ENCODE measurements at regions not wholly inside any gene's neighbourhood (a gene's known extent, or its start where the extent isn't known, plus 50 kb on each side); places are given as distances from the start of the nearest gene placed in this dataset.
"Not testable (repeated sequence)": the region's sequence is repeated elsewhere in the genome, so short reads cannot be mapped to it uniquely, and the experiment has no call there.

DNA sequence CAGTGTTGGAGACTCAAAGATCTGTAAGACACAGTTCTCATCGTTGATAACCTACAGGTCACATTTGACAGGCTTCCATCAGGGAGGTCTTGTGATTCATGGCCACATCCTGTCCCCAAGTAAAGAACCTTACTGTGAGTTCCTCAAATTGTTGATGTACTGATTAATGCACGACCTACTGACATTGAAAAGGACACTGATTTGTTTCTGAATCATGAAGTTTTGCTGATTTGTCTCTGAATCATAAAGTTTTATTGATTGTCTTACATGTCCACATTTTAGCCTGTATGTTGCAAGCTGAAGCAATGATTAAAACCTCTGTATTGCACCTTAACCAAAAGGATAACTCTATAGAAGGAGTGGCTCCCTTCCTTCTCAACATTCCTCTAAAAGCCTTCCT, 476.3 kb upstream of the RUNX1 start:
- no peak for DNase-seq (ENCODE audit: low spot score)

DNA sequence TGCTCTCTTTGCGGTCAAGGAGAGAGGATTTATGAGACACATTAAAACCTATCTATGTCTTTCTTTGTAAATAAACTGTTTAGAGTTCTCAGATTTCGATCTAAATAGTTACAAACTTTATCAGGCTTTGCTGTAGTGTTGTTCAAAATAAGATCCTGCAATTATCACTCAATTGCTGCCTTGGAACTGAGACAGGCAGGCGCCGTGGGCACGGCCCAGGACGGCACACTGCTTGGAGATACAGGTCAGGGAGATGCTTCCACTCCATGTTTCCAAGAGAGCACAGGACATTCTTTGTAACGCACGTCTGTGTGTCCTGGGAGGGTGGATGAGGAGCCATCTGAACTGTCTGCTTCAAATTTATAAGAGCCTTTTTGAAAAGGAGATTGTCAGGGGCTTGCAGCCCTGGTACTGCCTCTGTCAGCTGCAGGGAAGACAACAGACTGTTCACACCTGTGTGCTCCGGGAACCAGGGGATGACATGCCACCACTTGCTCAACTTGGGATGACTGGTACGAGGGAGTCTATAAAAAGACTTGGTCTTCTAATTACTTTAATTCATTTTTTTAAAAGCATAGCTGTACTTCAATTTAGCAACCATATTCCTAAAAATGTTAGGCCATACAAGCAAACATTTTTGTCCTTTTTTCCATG, 472.9 kb upstream of the RUNX1 start:
- DNase-seq (ENCODE audit: low spot score): no peak

DNA sequence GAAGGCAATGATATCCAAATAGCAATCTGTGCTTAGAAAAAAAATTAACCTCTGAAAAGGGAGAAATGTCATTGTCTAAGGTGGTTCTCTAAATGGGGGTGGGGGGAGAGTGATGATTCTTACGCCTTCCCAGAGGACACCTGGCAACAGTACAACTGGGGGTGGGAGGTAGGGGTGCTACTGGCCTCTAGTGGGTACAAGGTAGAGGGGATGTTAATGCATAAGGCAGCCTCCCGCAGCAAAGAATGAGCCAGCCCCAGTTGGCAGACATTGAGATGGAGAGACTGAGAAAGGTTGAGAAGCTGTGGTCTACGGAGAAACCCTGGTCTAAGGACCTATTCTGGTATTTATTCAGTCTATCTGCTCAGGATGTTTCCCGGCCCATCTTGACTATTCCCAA, 472.2 kb upstream of the RUNX1 start:
- no peak for DNase-seq (ENCODE audit: low spot score)

DNA sequence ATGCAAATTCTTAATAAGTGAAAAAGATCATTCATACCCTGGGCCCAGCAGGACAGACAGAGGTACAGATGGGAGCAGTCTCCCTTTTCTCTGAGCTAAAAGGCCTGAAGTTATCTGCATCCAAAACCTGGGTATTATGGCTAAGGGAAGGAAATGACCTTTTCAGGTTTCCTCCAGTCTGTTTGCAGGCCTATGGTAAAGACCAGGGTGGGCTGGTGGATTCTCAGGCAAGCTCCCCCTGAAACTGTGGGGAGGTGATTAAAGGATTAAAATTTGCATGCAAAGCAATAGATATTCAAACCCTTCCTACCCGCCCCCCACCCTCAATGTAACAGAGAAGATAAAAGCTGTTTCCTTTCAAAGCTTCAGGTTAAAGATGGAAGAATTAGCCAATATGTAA, 471.8 kb upstream of the RUNX1 start:
- no peak for DNase-seq (ENCODE audit: low spot score)

DNA sequence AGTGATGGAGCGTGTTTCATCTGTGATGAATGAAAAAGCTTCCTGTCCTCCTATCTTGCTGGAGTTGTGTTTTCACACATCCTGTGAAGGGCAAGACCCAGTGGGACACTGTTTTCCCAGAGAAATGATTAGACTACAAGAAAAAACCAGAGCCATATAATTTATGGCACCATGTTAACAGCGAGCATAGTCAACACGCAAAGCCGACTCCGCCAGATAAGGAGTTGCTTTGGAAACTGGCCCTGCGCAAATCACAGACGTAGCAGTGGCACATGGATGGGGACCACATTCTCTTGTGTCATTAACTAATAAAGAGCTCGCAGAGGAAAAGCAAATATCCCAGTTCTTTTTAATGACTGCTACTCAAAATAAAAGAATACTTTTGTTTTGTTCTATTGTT, 471.2 kb upstream of the RUNX1 start:
- no peak for DNase-seq (ENCODE audit: low spot score)

DNA sequence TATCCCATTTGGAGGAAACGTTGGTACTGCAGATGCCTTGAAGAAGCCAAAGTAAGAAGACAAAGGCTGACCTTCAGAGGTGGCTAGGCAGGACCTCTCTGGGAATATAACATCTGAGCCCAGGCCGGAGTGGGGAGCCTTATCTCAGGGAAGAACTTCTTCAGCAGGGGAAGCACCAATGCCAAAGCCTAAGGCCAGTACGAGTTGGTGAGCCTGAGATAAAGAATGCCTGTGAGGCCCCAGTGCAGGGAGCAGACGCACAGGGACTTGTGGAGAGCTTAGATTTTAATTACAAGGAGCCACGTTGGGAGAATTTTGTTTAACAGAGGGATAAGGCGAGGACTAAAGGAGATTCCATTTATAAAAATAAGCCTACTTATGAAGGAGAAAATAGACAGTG, 468.8 kb upstream of the RUNX1 start:
- no peak for DNase-seq (ENCODE audit: low spot score)

DNA sequence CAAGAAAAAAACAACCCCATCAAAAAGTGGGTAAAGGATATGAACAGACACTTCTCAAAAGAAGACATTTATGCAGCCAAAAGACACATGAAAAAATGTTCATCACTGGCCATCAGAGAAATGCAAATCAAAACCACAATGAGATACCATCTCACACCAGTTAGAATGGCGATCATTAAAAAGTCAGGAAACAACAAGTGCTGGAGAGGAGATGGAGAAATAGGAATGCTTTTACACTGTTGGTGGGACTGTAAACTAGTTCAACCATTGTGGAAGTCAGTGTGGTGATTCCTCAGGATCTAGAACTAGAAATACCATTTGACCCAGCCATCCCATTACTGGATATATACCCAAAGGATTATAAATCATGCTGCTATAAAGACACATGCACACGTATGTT, 467.2 kb upstream of the RUNX1 start:
- not testable (repeated sequence) for DNase-seq (ENCODE audit: low spot score)

DNA sequence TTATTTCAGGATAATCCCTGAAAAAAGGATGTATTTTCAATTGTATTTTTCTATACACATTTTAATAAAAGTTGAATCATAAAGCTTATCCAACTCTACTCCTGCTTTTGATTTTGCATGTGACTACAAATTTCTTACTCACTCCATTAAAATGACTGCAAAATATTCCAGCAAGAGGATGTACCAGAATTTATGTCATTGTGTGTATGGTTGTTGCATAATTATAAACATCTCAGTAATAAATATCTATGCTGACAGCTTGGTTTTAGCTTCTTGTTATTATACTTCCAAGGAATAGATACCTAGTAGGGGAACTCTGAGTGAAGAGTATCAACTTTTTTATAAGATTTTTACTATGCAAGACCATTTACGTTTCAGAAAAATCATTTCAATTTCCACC, 463.2 kb upstream of the RUNX1 start:
- no peak for DNase-seq (ENCODE audit: low spot score)

DNA sequence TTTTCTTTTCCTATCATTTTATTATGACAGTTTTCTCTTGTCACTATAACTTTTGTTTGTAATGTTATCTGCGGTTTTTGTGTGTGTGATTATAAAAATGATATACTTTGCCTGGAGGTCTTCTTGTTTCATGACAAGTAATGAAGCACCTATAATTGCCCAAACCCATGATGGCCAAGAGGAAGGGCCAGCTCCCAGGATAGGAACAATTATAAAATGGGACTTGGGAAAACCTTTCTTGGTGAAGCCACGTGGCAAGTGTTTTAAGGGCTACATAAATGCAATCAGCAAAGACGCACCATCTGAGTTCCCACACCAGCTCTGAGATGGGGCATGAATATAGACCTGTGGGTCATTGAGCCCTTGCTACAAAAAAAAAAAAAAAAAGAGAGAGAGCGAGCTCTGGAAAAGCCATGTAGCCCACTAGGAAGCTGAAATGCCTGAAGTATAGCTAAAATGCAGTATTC, 462.6 kb upstream of the RUNX1 start:
- DNase-seq (ENCODE audit: low spot score): no peak

DNA sequence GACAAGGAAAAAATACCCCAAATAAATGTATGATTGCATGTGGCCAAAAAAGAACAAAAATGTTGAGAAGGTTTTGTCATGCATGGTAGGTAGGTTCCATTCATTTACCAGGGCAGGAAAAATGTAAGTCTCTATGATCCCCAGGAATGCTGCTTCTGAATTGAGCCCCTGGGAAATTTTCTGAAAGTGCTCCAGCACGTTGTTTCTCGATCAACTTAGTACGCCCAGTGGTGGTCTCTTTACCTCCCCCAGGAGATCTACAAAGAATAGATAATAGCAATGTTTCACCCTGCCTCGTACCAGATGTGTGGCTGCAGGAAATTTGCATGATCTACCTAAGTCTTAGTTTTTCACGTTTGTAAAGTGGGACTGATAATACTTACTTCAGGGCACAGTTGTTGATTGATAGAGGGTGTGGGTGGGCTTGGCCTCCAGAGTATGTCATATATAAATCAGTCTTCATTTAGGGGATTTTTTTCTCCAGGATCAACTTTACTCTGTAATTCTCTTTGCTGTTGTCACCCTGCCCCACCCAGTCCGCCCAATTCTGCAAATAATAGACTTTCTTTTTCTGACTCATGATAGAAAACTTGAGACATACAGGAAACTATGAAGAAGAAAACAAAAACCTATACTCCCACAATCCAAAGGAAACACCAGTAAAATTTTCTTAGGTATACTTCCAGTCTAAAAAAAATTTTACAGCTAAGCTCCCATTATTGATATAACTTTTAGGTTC, 462.0 kb upstream of the RUNX1 start:
- no peak for DNase-seq (ENCODE audit: low spot score)

DNA sequence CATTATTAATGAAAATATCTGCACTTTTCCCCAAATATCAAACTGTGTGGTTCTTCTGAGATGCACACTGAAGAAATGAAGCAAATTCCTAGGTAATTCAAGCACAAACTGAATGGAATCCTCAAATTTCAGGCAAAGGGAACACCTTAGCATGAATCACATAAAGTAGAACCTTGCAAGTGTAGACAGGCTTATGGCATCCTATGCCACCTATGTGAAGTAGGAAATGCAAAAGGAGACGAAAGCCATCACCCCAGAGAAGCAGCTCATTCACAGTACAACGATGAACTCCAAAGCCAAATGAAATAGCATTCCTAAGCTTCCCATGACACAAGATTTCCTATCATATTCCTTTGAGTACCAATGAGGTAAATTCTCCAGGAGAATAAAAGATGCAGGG, 461.2 kb upstream of the RUNX1 start:
- no peak for DNase-seq (ENCODE audit: low spot score)

DNA sequence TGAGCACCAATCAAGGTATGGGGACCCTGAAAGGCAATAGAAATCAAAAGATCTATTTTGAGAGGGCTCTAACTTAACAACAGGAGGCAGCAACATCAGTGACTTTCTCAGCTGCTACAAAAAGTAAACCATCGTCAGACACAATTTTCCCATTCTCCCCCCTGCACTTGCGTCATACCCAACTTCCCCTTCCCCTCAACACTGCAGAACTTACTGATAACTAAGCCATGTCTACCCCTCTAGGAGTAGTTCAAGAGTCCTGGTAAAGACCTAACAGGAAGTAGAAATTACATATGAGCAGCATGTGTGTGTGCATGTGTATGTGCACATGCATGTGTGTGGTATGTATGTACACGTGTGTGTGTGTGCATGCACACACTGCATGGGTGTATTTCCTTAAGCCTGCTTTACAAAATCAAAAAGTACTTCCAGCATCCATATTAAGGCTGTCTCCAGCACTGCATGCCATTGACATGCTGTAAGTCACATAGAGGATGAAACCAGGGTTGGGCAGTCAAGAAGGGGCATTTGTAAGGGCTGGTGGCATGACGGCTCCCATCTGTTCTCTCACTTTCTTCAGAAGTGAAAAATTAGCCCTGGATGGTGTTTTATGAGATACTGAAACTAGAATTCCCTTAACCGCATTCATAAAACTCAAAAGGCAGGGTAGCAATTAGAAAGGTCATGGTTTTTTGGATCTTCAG, 460.1 kb upstream of the RUNX1 start:
- no peak for DNase-seq (ENCODE audit: low spot score)

DNA sequence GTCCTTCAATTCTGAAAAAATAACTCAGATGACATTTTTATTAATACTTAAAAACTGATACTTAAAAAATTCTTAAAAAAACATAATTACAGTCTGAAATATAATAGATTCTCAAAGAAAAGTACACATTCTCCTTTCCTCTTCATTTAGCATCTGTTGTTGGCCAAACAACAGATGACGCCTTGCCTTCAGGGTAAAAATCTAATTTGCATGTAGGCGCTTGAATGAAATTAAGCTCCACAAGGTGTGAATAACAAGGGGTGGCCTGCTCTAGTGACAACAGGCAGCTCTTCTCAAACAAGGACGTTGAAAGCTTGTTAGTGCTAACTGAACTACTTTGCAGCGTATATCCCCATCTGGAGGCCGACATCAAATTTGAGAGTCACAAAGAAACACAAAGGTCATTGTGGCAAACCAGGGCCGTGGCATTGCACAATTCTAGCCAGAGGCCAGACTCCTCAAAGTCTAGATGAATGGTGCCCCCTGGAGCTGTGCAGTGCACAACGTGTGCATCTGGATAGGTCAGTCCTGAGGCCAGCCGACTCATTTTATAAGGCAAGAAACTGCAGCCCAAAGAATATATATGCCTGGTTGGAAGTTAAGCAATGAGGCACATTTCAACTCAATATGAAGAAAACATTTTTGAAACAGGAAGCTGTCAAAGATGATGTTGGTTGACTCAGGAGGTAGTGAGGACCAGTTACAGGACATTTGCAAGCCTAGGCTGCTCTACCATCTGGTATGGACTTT, 459.2 kb upstream of the RUNX1 start:
- DNase-seq (ENCODE audit: low spot score): no peak

DNA sequence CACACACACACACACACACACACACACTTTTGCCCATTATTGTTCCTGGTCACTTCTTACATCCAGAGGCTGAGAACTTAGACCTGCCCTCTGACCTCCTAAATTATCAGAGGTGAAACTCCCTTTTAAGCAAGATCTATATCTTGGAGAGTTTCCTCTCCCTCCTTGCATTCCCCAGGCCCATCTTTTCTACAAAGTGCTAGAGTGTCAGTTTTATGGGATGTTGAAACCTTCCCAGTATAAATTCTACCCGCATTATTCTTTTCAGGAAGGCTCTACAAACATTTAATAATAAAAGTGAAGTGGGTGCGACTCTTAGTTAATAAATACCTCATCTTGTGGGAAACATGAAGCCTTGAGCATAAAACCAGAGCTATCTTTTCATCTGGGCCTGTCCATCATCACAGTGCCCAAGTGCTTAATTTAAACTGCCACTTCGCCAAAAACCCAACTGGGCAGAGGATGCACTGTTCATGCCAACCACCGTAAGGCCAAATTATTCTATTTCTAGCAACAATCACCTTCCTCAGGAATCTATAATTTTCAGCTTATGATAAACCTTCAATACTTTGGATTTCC, 458.2 kb upstream of the RUNX1 start:
- no peak for DNase-seq (ENCODE audit: low spot score)

DNA sequence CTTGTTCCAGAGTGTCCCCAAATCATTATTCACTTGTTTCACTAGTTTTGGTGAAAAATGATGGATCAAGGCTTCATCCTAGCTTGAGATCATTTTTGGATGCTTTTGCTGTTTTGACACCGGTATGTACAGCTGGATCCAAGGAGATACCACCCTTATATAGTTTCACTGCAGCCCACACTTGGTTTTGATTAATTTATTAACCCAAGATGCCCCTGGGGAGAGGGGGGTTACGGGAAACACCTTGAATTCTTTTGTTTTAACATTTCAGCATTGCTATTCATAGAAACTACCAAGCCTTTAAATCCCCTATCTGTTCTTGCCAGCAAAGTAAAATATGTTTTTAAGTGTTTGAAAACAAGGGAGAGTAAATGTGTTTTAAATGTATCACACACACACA, 457.7 kb upstream of the RUNX1 start:
- DNase-seq (ENCODE audit: low spot score): no peak

DNA sequence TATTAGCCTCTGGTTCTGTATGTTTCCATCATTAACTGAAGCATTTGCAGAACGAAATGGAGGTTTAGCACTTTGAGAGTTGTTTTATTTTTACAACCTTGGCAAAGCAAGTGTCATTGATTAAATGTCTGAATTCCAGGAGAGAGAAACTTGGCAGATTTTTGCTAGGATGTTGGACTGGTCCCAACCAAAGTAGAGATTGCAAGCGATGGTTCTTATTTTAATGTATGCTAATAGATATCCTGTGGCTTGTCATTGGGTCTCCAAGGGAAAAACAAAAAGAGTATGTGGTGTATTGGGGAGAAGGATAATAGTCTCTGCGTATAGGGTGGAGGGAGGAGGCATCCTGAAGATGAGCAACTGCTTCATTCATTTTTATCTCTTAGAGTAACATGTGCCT, 457.2 kb upstream of the RUNX1 start:
- no peak for DNase-seq (ENCODE audit: low spot score)

DNA sequence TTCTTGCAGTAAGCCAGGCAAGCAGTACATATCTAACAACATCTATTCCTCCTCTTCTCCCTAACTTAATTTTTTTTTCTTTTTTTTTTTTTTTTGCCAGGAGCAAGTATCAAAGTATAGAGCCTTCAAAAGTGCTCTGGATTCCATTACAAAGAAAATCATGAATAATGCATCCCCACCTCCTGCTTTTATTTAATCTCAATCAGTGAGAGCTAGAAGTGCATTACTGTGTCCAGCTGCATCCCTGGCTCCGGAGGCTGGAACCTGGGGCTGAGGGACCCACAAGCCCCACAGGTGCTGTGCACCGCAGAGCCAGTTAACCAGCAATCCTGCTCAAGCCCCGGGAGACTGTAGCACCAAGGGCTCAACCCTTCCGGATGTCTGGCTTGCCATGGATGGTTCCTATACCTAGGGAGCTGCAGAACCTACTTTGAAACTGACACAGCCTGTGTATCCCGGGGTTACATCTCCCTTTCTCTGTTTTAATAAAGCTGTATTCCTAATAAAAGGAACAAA, 455.9 kb upstream of the RUNX1 start:
- DNase-seq (ENCODE audit: low spot score): no peak

DNA sequence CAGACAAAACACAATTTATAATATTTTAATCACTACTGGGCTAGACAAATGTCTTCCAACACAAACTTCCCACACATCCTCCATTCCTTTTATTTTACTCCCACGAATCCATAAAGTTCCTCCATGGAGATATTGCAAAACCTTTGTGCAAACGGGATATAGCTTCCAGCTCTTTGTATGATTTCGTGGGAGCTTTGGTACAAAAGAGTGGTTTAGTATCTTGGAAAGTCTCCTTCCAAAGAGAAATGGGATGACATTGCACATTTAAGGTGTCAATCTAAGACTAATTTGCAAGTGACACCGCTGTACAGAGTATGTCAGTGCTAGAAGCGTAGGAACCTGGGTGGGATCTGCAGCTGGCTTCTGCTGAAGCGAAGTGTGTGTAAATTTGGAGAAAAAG, 455.2 kb upstream of the RUNX1 start:
- DNase-seq (ENCODE audit: low spot score): no peak

DNA sequence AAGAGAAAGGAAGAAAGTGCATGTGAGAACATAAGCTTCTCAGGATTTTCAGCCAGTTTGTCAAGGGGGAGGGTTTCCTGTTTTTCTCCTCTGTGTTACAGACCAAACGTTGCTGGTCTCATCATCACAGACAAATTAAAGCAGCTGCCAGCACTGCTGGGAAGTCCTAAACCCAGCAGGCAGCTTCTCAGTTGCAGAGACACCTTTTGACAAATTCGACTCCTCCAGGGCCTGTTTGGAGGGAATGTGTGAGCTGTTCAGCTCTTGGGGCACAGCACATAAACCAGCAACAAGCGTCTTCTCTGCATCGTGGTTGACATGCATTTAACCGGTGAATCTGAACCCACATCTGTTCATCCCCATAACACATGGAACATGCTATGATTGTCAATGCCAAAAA, 454.6 kb upstream of the RUNX1 start:
- DNase-seq (ENCODE audit: low spot score): no peak

DNA sequence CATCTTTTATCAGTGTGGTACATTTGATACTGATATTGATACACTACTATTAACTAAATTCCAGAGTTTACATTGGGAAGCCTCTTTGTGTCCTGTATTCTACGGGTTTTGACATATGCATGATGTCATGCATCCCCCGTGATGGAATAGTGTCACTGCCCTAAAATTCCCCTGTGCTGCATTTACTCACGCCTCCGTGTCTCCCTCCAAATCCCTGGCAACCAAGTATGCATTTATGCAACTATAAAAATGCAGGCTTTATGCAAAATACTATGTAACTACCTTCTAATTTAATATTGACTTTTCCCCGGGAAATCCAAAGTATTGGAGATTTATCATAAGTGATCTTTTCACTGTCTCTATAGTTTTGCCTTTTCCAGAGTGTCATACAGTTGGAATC, 453.7 kb upstream of the RUNX1 start:
- no peak for DNase-seq (ENCODE audit: low spot score)

DNA sequence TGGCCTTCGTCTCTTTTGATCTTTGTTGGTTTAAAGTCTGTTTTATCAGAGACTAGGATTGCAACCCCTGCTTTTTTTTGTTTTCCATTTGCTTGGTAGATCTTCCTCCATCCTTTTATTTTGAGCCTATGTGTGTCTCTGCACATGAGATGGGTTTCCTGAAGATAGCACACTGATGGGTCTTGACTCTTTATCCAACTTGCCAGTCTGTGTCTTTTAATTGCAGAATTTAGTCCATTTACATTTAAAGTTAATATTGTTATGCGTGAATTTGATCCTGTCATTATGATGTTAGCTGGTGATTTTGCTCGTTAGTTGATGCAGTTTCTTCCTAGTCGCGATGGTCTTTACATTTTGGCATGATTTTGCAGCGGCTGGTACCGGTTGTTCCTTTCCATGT, 448.4 kb upstream of the RUNX1 start:
- DNase-seq (ENCODE audit: low spot score): not testable (repeated sequence)

All from activated CD4-positive, alpha-beta T cell treated with anti-CD3 and anti-CD28 coated beads, Interleukin-2, Interleukin-4, amounts not matched to agents 100 ng/mL and 50 ng/mL, durations not matched to agents 16 hours and 8 hours (primary cell).